RKO (cell line): ENCODE measurements at regions not wholly inside any gene's neighbourhood (a gene's known extent, or its start where the extent isn't known, plus 50 kb on each side); places are given as distances from the start of the nearest gene placed in this dataset.

ENCODE experiments used
- DNase-seq: peaks from one replicate; pipeline ENCODE4 v3.0.0-alpha.2; 2016; ENCODE audit warnings: low spot score

- DNase-seq = no peak
Measured at GRCh38 chr15:46710401-46710960, 1006.8 kb upstream of the SEMA6D start.

- DNase-seq = no peak
Measured at GRCh38 chr15:46713045-46713444, 1004.3 kb upstream of the SEMA6D start.

- no peak for DNase-seq
Measured at GRCh38 chr15:46714950-46715349, 1002.4 kb upstream of the SEMA6D start.

DNA sequence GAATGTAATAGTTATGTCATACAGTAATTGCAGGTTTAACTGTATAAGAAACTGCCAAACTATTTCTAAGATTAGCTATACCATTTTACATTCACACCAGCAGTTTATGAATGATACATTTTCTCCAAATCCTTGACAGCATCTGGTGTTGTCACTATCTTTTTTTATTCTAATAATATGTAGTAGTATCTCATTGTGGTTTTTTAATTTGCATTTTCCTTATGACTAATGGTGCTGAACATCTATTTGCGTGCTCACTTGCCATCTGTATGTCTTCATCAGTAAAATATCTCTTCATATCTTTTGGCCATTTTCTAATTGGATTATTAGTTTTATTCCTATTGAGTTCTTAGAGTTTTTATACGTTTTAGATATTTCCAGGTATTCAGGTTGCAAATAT is 994.0 kb upstream of the SEMA6D start:
- no peak for DNase-seq

DNA sequence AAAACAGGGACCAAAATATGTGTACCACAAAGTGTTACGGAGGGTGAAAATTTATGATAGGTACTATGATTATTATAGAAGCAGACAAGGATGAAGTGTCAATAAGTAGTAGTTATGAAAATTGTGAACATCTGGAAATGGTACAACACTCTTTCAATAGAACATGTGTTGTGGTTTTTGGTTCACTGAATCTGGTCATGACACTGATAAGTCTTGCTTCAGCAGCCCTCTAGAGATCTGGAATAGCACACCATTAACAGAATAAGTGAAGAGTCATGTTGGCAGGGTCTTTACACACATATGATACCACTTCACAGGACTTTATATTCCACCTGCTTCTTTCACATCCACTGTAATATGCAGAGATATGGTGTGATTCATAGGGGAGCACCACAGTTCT is 985.2 kb upstream of the SEMA6D start:
- no peak for DNase-seq

DNA sequence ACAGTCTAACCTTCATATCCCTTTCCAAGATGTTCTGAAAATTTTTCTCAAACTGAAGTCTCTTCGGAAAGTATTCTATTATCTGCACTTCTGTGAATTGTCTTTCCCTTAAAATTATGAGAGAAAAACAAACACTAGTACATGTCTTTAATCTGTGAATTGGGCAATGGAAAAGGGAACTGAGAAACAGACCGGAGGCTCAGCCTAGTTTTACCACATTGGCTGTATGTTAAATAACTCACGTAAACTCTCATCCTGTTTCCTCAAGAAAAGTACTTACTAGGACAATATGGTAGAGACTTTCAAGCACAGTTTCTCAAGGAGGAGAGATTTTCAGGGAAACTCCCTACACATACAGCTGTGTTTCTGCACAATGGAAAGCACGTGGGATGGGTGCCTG is 982.2 kb upstream of the SEMA6D start:
- no peak for DNase-seq

- DNase-seq = no peak
Measured at GRCh38 chr15:46751303-46751702, 966.0 kb upstream of the SEMA6D start.

DNA sequence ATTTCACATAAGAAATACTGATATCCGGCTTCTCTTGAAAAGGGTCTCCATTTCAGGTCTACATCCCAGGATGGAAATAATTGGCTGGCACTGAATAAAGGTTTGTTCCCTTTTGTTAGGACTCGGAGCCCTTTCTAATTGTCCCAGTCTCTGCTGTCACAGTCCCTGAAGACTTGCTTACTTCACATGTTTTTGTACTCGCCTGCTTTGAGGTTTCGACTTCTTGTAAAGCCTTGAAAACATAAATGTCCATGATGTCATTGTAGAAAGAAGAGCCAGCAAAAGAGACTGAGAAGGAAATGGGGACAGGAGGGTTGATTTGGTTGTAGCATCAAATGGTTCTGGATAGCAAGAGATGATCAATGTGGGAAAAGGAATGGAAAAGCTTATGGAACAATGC is 963.4 kb upstream of the SEMA6D start:
- no peak for DNase-seq

DNA sequence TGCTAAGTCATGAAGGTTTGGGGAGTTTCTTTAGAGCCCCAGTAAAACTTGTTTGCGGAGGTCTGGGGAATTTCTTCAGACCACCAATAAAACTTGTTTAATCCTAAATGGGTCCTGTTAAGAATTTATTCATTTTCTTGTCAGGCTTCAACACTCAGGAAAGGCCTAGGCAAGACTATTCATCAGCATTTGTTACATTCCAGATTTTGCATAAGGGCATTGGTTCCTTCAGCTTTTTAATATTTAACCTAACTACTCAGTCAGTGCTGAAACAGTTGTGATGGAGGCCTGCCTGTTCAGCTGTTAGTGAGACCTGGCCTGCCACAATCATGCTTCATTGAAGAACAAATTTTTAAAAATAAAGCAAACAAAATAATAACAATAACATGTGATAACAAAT is 954.2 kb upstream of the SEMA6D start:
- no peak for DNase-seq

- DNase-seq = no peak
Measured at GRCh38 chr15:46764851-46765250, 952.5 kb upstream of the SEMA6D start.

GRCh38 chr15:46766021-46766420 is 951.3 kb upstream of the SEMA6D start:
- no peak for DNase-seq

GRCh38 chr15:46768287-46768686 is 949.0 kb upstream of the SEMA6D start:
- DNase-seq = no peak

GRCh38 chr15:46773016-46773415 is 944.3 kb upstream of the SEMA6D start:
- no peak for DNase-seq

DNA sequence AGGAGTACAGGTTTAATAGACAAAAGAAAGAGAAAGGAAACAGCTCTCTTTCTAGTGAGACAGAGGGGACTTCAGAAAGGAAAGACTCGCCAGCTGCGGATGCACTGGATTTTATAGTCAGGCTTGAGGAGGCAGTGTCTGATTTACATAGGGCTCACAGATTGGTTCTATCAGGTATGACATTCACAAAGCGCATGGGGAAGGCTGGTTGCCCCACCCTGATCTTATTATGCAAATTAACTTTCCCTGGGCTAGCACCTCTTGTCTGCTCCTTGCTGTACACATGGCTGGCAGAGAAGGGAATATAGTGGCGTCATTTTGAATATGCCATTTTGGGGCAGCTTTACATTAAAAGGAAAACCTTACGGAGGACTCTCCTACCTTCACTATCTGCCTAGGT is 938.4 kb upstream of the SEMA6D start:
- DNase-seq = no peak

- no peak for DNase-seq
Measured at GRCh38 chr15:46786590-46787285, 930.6 kb upstream of the SEMA6D start.

DNA sequence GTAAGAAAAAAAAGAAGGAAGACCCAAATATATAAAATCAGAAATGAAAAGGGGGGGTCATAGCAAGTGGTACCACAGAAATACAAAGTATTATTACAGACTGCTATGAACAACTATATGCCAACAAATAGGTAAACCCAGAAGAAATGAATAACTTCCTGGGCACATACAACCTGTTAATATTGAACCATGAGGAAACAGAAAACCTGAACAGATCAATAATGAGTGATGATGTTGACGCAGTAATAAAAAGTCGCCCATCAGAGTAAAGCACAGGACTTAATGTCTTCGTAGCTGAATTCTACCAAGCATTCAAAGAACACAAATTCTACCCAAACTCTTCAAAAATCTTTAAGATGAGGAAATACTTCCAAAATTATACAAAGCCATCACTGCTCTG is 921.6 kb upstream of the SEMA6D start:
- DNase-seq = no peak

DNA sequence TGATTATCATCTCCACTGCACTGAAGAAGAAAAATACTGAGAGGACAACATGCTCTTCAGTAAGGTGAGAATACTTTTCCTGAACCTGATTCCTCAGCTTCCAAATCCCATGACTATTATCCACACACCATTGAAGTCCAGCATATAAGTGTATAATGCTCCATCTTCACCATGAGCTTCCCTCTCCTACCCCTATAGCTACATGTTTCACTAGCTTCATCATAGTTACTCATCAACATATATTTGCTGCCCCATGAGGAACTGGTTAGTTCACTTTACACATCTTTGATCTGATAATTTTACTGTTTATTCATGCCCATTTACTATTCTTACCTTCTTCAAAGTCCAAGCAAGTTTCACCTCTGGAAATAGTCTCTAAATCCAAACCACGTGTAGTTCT is 908.5 kb upstream of the SEMA6D start:
- no peak for DNase-seq

- DNase-seq = no peak
Measured at GRCh38 chr15:46815240-46815639, 902.1 kb upstream of the SEMA6D start.

GRCh38 chr15:46815765-46816164 is 901.5 kb upstream of the SEMA6D start:
- no peak for DNase-seq

- peak; percentile 76 for DNase-seq
Measured at GRCh38 chr15:46848704-46849103, 868.6 kb upstream of the SEMA6D start.

DNA sequence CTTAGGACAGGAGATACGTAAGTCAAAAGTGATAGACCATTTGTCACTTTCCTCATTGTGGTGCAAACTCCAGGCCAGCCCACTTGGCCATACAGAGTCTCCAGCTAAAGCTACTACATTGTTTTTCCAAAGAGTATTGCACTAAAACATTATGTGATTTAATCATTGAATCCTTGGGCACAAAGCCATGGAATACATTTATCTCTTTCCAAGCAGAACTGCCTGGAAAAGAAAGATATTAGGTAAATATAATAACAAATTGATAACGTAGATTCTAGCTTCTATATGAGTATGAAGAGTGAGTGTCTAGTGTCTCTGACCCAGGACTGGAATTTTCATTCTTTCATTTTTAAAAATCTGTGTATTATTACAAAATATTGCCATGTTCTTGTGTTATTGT is 863.7 kb upstream of the SEMA6D start:
- no peak for DNase-seq

GRCh38 chr15:46854564-46854963 is 862.7 kb upstream of the SEMA6D start:
- DNase-seq = no peak

- DNase-seq = no peak
Measured at GRCh38 chr15:46855388-46855787, 861.9 kb upstream of the SEMA6D start.

DNA sequence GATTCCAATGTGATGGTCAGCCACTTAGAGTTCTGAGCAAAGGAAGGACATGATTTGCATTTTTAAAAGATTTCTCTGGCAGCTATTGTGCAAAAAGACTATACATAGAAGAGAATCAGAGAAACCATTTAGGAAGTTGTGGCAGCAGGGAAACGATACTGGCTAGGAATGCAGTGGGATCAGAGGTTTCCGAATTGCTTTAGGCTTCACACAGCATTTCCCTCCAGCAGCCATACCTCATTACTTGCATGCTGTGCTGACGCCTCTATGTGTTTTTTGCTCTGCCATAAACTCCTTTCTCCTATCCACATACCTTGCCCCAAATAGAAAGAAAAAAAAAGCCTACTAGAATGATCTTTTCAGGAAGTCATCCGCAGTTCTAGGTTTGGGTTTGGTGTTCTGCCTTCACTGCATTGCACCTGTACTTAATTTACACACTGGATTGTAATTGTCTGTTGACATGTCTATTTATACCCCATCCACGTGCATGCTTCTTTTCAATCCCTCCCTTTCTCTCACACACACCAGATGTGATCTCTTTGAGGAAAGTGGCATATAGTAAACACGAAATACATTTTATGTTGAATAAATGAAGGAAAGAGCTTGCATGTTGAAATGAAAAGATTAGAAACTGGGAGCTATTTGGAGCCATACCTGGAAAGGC is 860.3 kb upstream of the SEMA6D start:
- DNase-seq = no peak
